Stimulated activated CD4-positive, alpha-beta T cell treated with anti-CD3 and anti-CD28 coated beads, Interleukin-1b, Interleukin-23, amount 100 ng/mL, for 24 hours (primary cell): ENCODE measurements at regions not wholly inside any gene's neighbourhood (a gene's known extent, or its start where the extent isn't known, plus 50 kb on each side); places are given as distances from the start of the nearest gene placed in this dataset.

Experiments
- DNase-seq, 4 experiments: peaks; one replicate each; pipeline ENCODE4 v3.0.0-alpha.2; 2020; ENCODE audit warnings: low read depth in 4 of 4, low spot score in 1 of 4

GRCh38 chr11:112511271-112511670 is 250.6 kb upstream of the PLET1 start:
- DNase-seq = no peak

GRCh38 chr11:112511911-112512310 is 251.3 kb upstream of the PLET1 start:
- no peak for DNase-seq

- DNase-seq = no peak
Observed at GRCh38 chr11:112513417-112513816, 252.8 kb upstream of the PLET1 start.

GRCh38 chr11:112514011-112514740 is 253.5 kb upstream of the PLET1 start:
- DNase-seq = no peak

GRCh38 chr11:112516261-112516660 is 255.6 kb upstream of the PLET1 start:
- DNase-seq = no peak

GRCh38 chr11:112516755-112517154 is 256.1 kb upstream of the PLET1 start:
- DNase-seq = no peak

GRCh38 chr11:112518371-112518770 is 257.7 kb upstream of the PLET1 start:
- DNase-seq = no peak

- no peak for DNase-seq
Observed at GRCh38 chr11:112519751-112520150, 259.1 kb upstream of the PLET1 start.

- DNase-seq = no peak
Observed at GRCh38 chr11:112520354-112520753, 259.7 kb upstream of the PLET1 start.

- DNase-seq = no peak
Observed at GRCh38 chr11:112522536-112522935, 261.9 kb upstream of the PLET1 start.

GRCh38 chr11:112523031-112523430 is 262.4 kb upstream of the PLET1 start:
- DNase-seq = no peak

- DNase-seq = no peak
Observed at GRCh38 chr11:112523477-112523876, 262.8 kb upstream of the PLET1 start.

- no peak for DNase-seq
Observed at GRCh38 chr11:112523951-112524350, 263.3 kb upstream of the PLET1 start.

- no peak for DNase-seq
Observed at GRCh38 chr11:112524798-112525197, 264.1 kb upstream of the PLET1 start.

GRCh38 chr11:112525270-112525669 is 264.6 kb upstream of the PLET1 start:
- DNase-seq = no peak

GRCh38 chr11:112525844-112526590 is 265.4 kb upstream of the PLET1 start:
- DNase-seq = no peak

- DNase-seq = no peak
Observed at GRCh38 chr11:112526699-112527416, 266.2 kb upstream of the PLET1 start.

GRCh38 chr11:112529071-112529470 is 268.4 kb upstream of the PLET1 start:
- DNase-seq = no peak

- no peak for DNase-seq
Observed at GRCh38 chr11:112532506-112532905, 271.8 kb upstream of the PLET1 start.

GRCh38 chr11:112533682-112534081 is 273.0 kb upstream of the PLET1 start:
- DNase-seq = no peak

GRCh38 chr11:112534208-112534607 is 273.5 kb upstream of the PLET1 start:
- no peak for DNase-seq

GRCh38 chr11:112537026-112537425 is 276.4 kb upstream of the PLET1 start:
- DNase-seq = no peak
